ENCODE measurements at regions not wholly inside any gene's neighbourhood (a gene's known extent, or its start where the extent isn't known, plus 50 kb on each side); places are given as distances from the start of the nearest gene placed in this dataset.

GRCh38 chr1:245045087-245045881 is 109.5 kb upstream of the KIF26B start:
- TF ChIP-seq TAF1 (IDR thresholded peaks at IDR 0.05; ENCODE audit: borderline replicate concordance, low read depth, low read length) (no peak), POLR2A (IDR thresholded peaks at IDR 0.05; ENCODE audit: low read depth, low read length) (no peak), POLR2AphosphoS5 (IDR thresholded peaks at IDR 0.05; ENCODE audit: low read depth, low read length) (no peak)
- FAIRE-seq (no peak), DNase-seq (ENCODE audit: insufficient read length) (no peak)

DNA sequence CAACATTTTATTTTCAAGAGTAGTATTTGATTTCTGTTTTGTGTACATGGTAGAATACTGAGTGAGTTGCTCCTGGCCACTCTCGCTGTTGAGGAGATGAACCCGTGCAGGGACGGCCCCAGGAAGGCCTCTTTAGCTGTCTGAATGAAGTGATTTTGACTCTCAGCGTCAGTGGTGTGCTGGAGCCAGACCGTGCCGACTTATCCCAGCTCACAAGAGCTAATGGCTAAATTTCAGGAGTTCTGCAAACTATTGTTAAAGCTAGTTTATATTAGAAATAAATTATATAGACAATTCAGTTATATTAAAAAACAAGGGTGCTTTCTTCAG is 111.2 kb upstream of the KIF26B start:
- TF ChIP-seq TAF1 (IDR thresholded peaks at IDR 0.05; ENCODE audit: borderline replicate concordance, low read depth, low read length) (no peak), POLR2A (IDR thresholded peaks at IDR 0.05; ENCODE audit: low read depth, low read length) (no peak), POLR2AphosphoS5 (IDR thresholded peaks at IDR 0.05; ENCODE audit: low read depth, low read length) (no peak)
- DNase-seq (ENCODE audit: insufficient read length): no peak
- FAIRE-seq: no peak

GRCh38 chr1:245041058-245041698 is 113.6 kb upstream of the KIF26B start:
- TF ChIP-seq POLR2A (IDR thresholded peaks at IDR 0.05; ENCODE audit: low read depth, low read length) (no peak), TAF1 (IDR thresholded peaks at IDR 0.05; ENCODE audit: borderline replicate concordance, low read depth, low read length) (no peak), POLR2AphosphoS5 (IDR thresholded peaks at IDR 0.05; ENCODE audit: low read depth, low read length) (no peak)
- no peak for FAIRE-seq

GRCh38 chr1:245039196-245039595 is 115.6 kb upstream of the KIF26B start:
- no peak for DNase-seq (ENCODE audit: insufficient read length)
- no peak for FAIRE-seq
- TF ChIP-seq POLR2AphosphoS5 (IDR thresholded peaks at IDR 0.05; ENCODE audit: low read depth, low read length) (no peak), TAF1 (IDR thresholded peaks at IDR 0.05; ENCODE audit: borderline replicate concordance, low read depth, low read length) (no peak), POLR2A (IDR thresholded peaks at IDR 0.05; ENCODE audit: low read depth, low read length) (no peak)

More at GRCh38 chr1:245041058-245041698, 113.6 kb upstream of the KIF26B start:
- DNase-seq (ENCODE audit: insufficient read length): no peak

GRCh38 chr1:245036102-245036501 is 118.7 kb upstream of the KIF26B start:
- FAIRE-seq (no peak), DNase-seq (ENCODE audit: insufficient read length) (no peak)
- no peak for TF ChIP-seq TAF1 (IDR thresholded peaks at IDR 0.05; ENCODE audit: borderline replicate concordance, low read depth, low read length)

DNA sequence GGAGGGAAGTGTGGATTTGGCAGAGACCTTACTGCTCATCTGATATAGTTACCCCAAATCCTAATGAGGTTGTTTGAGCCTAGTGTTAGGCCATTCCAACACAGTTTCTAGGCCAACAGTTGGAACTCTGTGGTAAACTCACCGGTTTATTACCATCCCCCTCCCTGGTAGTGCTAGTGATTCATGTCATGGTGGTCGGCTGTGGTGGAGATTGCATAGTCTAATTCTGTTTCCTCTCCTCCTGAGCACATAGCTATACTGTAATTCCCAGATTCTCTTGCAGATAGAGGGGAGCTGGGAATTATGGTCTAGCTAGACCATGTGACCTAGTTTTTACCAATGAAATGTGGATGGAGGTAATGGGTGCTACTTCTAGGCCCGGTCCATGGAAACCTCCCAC is 123.7 kb upstream of the KIF26B start:
- FAIRE-seq (no peak), DNase-seq (ENCODE audit: insufficient read length) (no peak)
- no peak for TF ChIP-seq POLR2A (IDR thresholded peaks at IDR 0.05; ENCODE audit: low read depth, low read length)
- no peak for TF ChIP-seq TAF1 (IDR thresholded peaks at IDR 0.05; ENCODE audit: borderline replicate concordance, low read depth, low read length)
- no peak for TF ChIP-seq POLR2AphosphoS5 (IDR thresholded peaks at IDR 0.05; ENCODE audit: low read depth, low read length)

DNA sequence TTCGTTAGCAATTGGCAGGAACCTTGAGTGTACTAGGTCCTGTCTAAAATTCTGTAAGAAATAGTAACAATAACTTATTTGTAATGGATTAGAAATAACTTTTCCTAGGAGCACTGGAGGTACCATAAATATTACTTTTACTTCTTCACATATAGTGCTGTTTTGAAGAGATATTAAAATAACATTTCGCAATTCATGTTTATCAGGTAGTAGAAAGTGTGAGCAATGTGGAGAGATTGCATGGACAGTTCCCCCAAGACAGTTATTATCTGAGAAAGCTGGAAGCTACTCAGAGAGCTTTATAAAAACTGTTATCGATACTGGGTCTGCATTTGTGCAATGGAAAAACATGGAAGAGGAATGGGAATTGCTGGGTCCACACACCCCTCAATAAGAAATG is 128.5 kb upstream of the KIF26B start:
- no peak for TF ChIP-seq POLR2AphosphoS5 (IDR thresholded peaks at IDR 0.05; ENCODE audit: low read depth, low read length)
- TF ChIP-seq TAF1 (IDR thresholded peaks at IDR 0.05; ENCODE audit: borderline replicate concordance, low read depth, low read length): no peak
- no peak for TF ChIP-seq POLR2A (IDR thresholded peaks at IDR 0.05; ENCODE audit: low read depth, low read length)
- DNase-seq (ENCODE audit: insufficient read length) (no peak), FAIRE-seq (no peak)

DNA sequence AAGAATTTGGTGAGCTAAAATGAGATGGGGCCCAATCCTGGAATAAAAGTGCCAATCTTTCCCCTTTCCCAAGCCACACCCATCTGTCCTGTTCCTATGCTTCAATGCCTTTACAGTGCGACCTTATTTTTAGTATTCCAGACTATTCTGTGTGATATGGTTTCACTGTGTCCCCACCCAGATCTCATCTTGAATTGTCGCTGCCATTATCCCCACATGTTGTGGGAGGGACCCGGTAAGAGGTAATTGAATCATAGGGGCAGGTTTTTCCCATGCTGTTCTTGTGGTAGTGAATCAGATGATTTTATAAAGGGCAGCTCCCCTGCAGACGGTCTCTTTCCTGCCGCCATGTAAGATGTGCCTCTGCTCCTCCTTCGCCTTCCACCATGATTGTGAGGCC is 129.3 kb upstream of the KIF26B start:
- no peak for FAIRE-seq
- TF ChIP-seq POLR2A (IDR thresholded peaks at IDR 0.05; ENCODE audit: low read depth, low read length) (no peak), TAF1 (IDR thresholded peaks at IDR 0.05; ENCODE audit: borderline replicate concordance, low read depth, low read length) (no peak), POLR2AphosphoS5 (IDR thresholded peaks at IDR 0.05; ENCODE audit: low read depth, low read length) (no peak)
- no peak for DNase-seq (ENCODE audit: insufficient read length)

DNA sequence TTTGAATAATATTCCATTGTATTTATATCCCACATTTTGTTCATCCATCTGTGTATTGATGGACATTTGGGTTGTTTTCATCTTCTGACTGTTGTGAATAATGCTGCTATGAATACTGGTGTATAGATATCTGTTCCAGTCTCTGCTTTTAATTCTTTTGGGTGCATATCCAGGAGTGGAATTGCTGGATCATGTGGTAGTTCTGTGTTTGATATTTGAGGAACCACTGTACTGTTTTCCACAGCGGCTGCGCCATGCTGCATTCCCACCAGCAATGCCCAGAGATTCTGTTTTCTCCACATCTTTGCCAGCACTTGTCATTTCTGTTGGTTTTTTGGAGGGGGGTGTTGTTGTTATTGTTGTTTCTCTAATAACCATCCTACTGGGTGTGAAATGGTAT is 131.6 kb upstream of the KIF26B start:
- TF ChIP-seq TAF1 (IDR thresholded peaks at IDR 0.05; ENCODE audit: borderline replicate concordance, low read depth, low read length) (no peak), POLR2A (IDR thresholded peaks at IDR 0.05; ENCODE audit: low read depth, low read length) (no peak), POLR2AphosphoS5 (IDR thresholded peaks at IDR 0.05; ENCODE audit: low read depth, low read length) (no peak)
- no peak for DNase-seq (ENCODE audit: insufficient read length)
- no peak for FAIRE-seq

DNA sequence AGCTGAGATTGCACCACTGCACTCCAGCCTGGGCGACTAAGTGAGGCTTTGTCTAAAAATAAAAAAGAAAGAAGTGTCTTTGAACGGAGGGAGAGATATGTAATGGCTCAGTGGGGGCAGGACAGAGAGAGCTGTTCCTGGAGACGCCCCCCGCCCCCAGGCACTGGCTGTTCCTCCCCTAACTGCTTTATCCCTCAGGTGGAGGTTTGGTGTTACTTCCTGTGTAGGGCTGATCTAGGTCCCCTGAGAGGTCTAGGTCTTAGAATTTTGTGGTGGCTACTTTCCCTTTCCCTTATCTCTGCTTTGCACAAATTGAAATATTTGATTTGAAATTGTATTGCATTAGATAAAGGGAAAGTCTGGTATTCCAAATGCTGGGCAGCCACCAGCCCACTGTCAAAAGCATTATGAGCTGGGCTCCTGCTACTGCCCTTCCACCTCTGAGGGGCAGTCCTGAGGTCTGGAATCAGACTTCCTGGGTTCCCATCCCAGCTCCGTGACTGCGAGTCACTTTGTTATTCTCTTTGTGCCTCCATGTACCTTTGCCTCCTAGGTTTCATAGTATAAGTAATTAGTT is 134.8 kb upstream of the KIF26B start:
- no peak for FAIRE-seq
- TF ChIP-seq TAF1 (IDR thresholded peaks at IDR 0.05; ENCODE audit: borderline replicate concordance, low read depth, low read length) (no peak), POLR2AphosphoS5 (IDR thresholded peaks at IDR 0.05; ENCODE audit: low read depth, low read length) (no peak), POLR2A (IDR thresholded peaks at IDR 0.05; ENCODE audit: low read depth, low read length) (no peak)

GRCh38 chr1:245016700-245017099 is 138.1 kb upstream of the KIF26B start:
- no peak for FAIRE-seq
- TF ChIP-seq POLR2AphosphoS5 (IDR thresholded peaks at IDR 0.05; ENCODE audit: low read depth, low read length) (no peak), POLR2A (IDR thresholded peaks at IDR 0.05; ENCODE audit: low read depth, low read length) (no peak), TAF1 (IDR thresholded peaks at IDR 0.05; ENCODE audit: borderline replicate concordance, low read depth, low read length) (no peak)
- DNase-seq (ENCODE audit: insufficient read length): no peak

More for the DNA sequence above, 134.8 kb upstream of the KIF26B start:
- no peak for DNase-seq (ENCODE audit: insufficient read length)

DNA sequence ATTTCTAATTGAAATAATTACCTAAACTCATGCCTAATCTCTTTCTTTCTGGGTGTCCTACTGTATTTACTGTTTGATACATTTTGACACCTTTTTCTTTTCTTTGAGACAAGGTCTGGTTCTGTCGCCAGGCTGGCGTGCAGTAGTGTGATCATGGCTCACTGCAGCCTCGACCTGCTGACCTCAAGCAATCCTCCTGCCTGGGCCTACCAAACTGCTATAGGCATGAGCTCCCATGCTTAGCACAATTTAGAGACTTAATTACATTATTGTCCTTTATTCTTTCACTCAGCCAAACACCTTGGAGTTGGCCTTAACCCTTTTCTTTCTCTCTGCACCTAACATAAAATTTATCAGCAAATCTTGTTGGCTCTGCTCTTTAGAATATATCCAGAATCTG is 139.8 kb upstream of the KIF26B start:
- FAIRE-seq (no peak), DNase-seq (ENCODE audit: insufficient read length) (no peak)
- no peak for TF ChIP-seq POLR2AphosphoS5 (IDR thresholded peaks at IDR 0.05; ENCODE audit: low read depth, low read length)
- no peak for TF ChIP-seq POLR2A (IDR thresholded peaks at IDR 0.05; ENCODE audit: low read depth, low read length)
- no peak for TF ChIP-seq TAF1 (IDR thresholded peaks at IDR 0.05; ENCODE audit: borderline replicate concordance, low read depth, low read length)
